ENCODE measurements at regions not wholly inside any gene's neighbourhood (a gene's known extent, or its start where the extent isn't known, plus 50 kb on each side); places are given as distances from the start of the nearest gene placed in this dataset.
A peak's percentile ranks its signal among the peaks of the same experiment; 100 is the strongest.

DNA sequence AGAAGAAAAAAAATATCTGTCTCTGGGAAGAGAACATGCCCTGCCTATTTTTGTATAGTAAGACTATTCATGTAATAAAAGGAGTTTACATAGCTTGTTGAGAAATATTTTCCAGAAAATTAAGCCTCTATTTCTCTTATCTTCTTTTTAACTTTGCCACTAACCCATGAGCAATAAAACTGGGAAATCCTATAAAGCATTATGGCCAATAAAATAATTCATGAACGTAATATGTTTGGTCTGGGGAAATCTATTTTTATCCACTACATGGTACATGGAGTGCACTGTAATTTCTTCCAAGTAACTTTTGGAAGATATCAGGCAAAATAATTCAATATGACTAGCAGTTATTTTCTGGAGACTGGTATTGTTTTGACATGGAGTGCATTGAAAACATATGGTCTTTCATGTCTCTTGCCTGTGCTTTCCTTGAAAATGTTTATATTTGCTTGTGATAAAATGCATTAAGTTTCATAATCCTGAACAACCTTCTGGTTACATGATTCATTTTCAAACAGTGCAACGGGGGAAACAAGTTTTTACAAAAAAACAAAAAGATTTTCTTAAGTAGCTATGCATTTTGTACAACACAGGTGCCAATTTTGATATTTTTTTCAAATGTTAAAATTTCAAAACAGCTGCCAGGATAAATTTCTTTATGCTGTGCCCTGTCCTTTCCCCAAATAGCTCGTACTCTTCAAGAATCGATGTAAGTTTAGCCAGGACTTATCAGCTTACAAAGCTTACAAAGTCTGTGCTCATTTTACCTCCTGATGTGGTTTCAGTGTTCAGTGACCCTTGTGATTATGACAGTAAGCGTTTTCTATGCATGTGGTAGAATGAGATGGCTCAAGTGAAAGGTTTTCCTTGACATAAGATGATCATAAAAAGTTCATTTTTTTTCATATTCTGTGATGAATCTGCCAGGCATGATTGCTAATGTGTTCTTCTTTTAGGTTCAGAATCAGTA is 194.5 kb downstream of the UBE2E3 start:
- peak; percentile 83 for FAIRE-seq

GRCh38 chr2:181176540-181176939 is 196.1 kb downstream of the UBE2E3 start:
- DNase-seq (ENCODE audit: insufficient read length) (no peak), FAIRE-seq (peak; percentile 56)
- TF ChIP-seq POLR2A (IDR thresholded peaks at IDR 0.05; ENCODE audit: low read depth, low read length), result no peak
- no peak for TF ChIP-seq POLR2AphosphoS5 (IDR thresholded peaks at IDR 0.05; ENCODE audit: low read depth, low read length)
- no peak for TF ChIP-seq TAF1 (IDR thresholded peaks at IDR 0.05; ENCODE audit: borderline replicate concordance, low read depth, low read length)

More for the DNA sequence above, 194.5 kb downstream of the UBE2E3 start:
- DNase-seq (ENCODE audit: insufficient read length), result no peak
- TF ChIP-seq TAF1 (IDR thresholded peaks at IDR 0.05; ENCODE audit: borderline replicate concordance, low read depth, low read length) (no peak), POLR2A (IDR thresholded peaks at IDR 0.05; ENCODE audit: low read depth, low read length) (no peak), POLR2AphosphoS5 (IDR thresholded peaks at IDR 0.05; ENCODE audit: low read depth, low read length) (no peak)

DNA sequence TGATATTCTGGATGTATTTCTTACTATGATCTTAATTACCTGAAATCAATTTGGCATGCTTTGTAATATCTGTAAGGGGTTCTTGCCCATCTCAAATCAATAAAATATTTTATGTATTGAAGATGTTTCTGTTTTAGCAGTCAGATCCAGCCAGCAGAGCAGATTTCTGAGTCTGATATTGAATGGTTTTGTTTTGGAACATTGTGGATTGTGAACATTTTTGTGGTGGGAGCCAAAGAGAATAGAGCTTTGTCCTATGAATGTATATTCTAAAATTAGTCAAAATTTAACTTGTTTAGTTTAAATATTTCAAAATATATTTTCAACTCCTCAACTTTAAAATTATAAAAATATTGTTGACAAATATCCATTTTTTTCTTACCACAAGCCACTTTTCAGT is 197.0 kb downstream of the UBE2E3 start:
- DNase-seq (ENCODE audit: insufficient read length) (no peak), FAIRE-seq (peak; percentile 54)
- no peak for TF ChIP-seq TAF1 (IDR thresholded peaks at IDR 0.05; ENCODE audit: borderline replicate concordance, low read depth, low read length)
- TF ChIP-seq POLR2A (IDR thresholded peaks at IDR 0.05; ENCODE audit: low read depth, low read length), result no peak
- no peak for TF ChIP-seq POLR2AphosphoS5 (IDR thresholded peaks at IDR 0.05; ENCODE audit: low read depth, low read length)

DNA sequence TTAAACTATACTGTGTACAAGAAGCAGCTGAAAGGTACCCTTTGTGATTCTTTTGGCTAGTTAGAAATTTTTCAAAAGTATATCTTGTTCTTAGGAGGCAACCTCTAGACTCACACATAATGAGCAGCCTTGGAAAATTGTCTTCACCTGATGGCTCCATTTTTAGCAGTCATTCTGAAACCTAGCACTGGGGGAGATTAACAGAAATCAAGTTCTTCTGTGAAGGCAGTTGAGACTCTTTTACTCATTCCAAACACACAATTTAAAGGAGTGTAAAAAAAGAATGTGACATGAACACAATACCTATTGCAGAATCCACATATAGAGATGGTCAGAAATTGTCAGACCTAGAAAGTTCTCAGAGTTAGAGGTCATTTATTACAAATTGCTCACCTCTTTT is 197.7 kb downstream of the UBE2E3 start:
- DNase-seq (ENCODE audit: insufficient read length) (no peak), FAIRE-seq (peak; percentile 60)
- TF ChIP-seq POLR2A (IDR thresholded peaks at IDR 0.05; ENCODE audit: low read depth, low read length), result no peak
- no peak for TF ChIP-seq POLR2AphosphoS5 (IDR thresholded peaks at IDR 0.05; ENCODE audit: low read depth, low read length)
- TF ChIP-seq TAF1 (IDR thresholded peaks at IDR 0.05; ENCODE audit: borderline replicate concordance, low read depth, low read length), result no peak

DNA sequence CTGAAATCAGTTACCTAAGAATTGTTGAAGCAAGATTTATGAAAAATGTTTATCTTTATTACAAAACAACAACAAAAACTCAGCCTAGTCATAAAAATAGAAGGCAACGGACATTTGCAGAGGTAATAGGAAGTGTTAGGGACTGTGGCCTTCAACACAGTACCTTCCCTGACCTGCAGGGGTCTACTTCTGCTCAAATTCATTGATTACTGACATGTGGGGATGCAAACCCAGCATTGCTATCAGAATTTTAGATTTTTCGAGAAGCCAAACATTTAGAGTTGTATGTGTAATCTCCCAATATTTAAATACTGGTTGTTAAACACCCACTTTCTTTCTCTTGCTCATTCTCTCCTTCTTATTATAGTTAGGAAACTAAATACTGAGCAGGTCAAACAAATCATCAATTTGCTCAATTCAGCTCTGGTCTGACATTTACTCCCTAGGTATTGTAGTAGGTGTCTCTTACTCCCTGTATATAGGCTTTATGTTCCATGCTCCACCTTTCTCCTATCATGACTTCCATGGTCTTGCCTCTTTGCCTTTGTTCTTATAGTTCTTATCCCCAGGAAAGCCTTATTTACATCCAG is 198.5 kb downstream of the UBE2E3 start:
- no peak for DNase-seq (ENCODE audit: insufficient read length)
- FAIRE-seq, result peak; percentile 65
- TF ChIP-seq POLR2A (IDR thresholded peaks at IDR 0.05; ENCODE audit: low read depth, low read length), result no peak
- no peak for TF ChIP-seq TAF1 (IDR thresholded peaks at IDR 0.05; ENCODE audit: borderline replicate concordance, low read depth, low read length)
- no peak for TF ChIP-seq POLR2AphosphoS5 (IDR thresholded peaks at IDR 0.05; ENCODE audit: low read depth, low read length)

DNA sequence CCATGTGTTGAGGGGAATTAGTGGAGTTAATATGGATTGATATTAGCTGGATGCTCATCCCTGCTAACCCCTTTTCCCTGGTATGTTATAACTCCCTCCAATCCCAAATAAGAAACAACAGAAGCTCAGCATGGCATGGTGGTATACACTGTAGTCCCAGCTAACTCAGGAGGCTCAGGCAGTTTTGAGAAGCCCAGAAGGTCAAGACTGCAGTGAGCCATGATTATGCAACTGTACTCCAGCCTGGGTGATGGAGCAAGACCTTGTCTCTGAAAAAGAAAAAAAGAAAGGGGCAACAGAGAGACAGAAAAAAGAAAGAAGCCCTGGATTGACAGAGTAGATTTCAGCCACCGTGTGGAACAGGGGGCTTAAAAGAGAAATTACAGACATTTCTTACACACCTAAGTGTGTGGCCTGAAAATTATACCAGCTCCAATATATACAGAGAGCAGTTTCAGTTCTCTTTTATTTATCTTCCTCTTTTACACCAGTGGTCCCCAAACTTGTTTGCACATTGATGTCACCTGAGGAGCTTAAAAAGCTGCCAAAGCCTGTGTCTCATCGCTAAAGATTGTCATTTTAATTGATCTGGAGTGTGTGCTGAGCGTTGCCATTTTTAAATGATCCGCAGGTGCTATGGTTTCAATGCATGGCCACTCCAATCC is 203.6 kb downstream of the UBE2E3 start:
- FAIRE-seq, result peak; percentile 88
- no peak for DNase-seq (ENCODE audit: insufficient read length)
- TF ChIP-seq TAF1 (IDR thresholded peaks at IDR 0.05; ENCODE audit: borderline replicate concordance, low read depth, low read length) (no peak), POLR2A (IDR thresholded peaks at IDR 0.05; ENCODE audit: low read depth, low read length) (no peak), POLR2AphosphoS5 (IDR thresholded peaks at IDR 0.05; ENCODE audit: low read depth, low read length) (no peak)

DNA sequence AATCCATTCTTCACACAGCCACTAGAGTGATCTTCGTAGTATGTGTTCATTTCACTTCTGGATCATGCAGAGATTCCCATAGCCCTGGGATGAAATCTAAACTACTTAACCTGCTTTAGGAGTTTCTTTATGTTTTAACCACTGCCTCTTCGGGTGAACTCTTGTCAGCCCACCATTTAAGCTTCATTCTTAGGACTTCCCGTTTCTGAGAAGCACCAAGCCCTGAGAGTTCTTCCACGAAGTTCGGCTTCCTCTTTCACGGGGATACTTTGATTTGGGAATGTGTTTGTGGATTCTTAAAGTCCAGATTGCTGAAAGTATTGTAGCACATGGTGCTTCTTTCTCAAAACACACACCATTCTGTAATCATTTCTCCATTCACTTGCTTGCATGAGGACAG is 205.0 kb downstream of the UBE2E3 start:
- TF ChIP-seq TAF1 (IDR thresholded peaks at IDR 0.05; ENCODE audit: borderline replicate concordance, low read depth, low read length) (no peak), POLR2A (IDR thresholded peaks at IDR 0.05; ENCODE audit: low read depth, low read length) (no peak), POLR2AphosphoS5 (IDR thresholded peaks at IDR 0.05; ENCODE audit: low read depth, low read length) (no peak)
- DNase-seq (ENCODE audit: insufficient read length) (no peak), FAIRE-seq (no peak)

DNA sequence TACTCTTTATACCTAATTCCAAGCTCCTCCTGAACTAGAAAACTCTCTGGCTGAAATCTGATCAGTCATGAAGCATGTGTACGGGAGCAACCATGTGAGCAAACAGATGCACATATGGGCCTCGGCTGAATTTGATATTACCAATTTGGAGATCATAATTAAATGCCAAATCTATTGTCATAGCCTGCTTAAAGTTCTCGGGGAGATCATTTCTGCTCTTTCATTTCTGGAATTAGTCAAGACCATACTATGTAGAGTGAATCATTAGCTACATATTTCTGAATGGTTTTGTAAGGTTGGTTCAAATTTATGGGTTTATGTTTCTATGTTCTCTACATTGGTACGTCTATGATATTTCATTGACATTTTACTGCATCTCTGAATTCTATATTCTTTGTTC is 205.5 kb downstream of the UBE2E3 start:
- TF ChIP-seq POLR2A (IDR thresholded peaks at IDR 0.05; ENCODE audit: low read depth, low read length) (no peak), TAF1 (IDR thresholded peaks at IDR 0.05; ENCODE audit: borderline replicate concordance, low read depth, low read length) (no peak), POLR2AphosphoS5 (IDR thresholded peaks at IDR 0.05; ENCODE audit: low read depth, low read length) (no peak)
- FAIRE-seq, result no peak
- DNase-seq (ENCODE audit: insufficient read length), result no peak

- peak; percentile 53 for FAIRE-seq
- no peak for TF ChIP-seq POLR2AphosphoS5 (IDR thresholded peaks at IDR 0.05; ENCODE audit: low read depth, low read length)
- TF ChIP-seq POLR2A (IDR thresholded peaks at IDR 0.05; ENCODE audit: low read depth, low read length), result no peak
- TF ChIP-seq TAF1 (IDR thresholded peaks at IDR 0.05; ENCODE audit: borderline replicate concordance, low read depth, low read length), result no peak
- no peak for DNase-seq (ENCODE audit: insufficient read length)
Measured at GRCh38 chr2:181188605-181189004, 208.2 kb downstream of the UBE2E3 start.

GRCh38 chr2:181189951-181190350 is 209.5 kb downstream of the UBE2E3 start:
- no peak for DNase-seq (ENCODE audit: insufficient read length)
- no peak for TF ChIP-seq TAF1 (IDR thresholded peaks at IDR 0.05; ENCODE audit: borderline replicate concordance, low read depth, low read length)
- TF ChIP-seq POLR2A (IDR thresholded peaks at IDR 0.05; ENCODE audit: low read depth, low read length), result no peak
- no peak for TF ChIP-seq POLR2AphosphoS5 (IDR thresholded peaks at IDR 0.05; ENCODE audit: low read depth, low read length)
- no peak for FAIRE-seq

DNA sequence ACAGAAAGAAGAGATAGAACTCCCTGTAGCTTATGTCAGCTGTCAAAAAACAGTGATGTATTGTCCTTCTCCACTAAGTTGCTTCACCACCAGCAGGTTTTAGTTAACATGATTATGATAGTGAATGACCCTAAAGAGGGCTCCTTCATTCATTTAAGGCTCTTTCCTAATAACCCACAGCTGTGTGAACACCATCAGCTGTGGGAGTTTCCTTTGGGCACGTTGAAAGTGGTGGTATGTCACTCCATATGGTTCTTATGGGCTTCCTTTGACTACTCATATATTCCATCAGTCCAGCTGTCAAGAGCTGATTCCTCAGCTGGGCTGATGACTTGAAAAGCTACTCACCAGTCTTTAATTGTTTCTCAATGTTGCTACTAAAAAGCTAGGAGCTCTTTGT is 210.3 kb downstream of the UBE2E3 start:
- TF ChIP-seq POLR2A (IDR thresholded peaks at IDR 0.05; ENCODE audit: low read depth, low read length), result no peak
- no peak for TF ChIP-seq TAF1 (IDR thresholded peaks at IDR 0.05; ENCODE audit: borderline replicate concordance, low read depth, low read length)
- no peak for TF ChIP-seq POLR2AphosphoS5 (IDR thresholded peaks at IDR 0.05; ENCODE audit: low read depth, low read length)
- FAIRE-seq (peak; percentile 56), DNase-seq (ENCODE audit: insufficient read length) (no peak)

All from GM12892 (cell line).